Tibial artery (tissue), 4 donors: ENCODE measurements at regions not wholly inside any gene's neighbourhood (a gene's known extent, or its start where the extent isn't known, plus 50 kb on each side); places are given as distances from the start of the nearest gene placed in this dataset.

Experiments used
- DNase-seq, 2 donors: peaks; one replicate each; pipeline ENCODE4 v3.0.0-alpha.2; 2019
- H3K27ac ChIP-seq, 2 donors: fragments of 200-600 bp; sonication (generic) in 1 of 2; 1 replicate in 1 of 2; 2 replicates in 1 of 2; pipeline ENCODE4 v1.5.1; 2018 to 2019; ENCODE audit warnings: mild to moderate bottlenecking in 1 of 2
- H3K27me3 ChIP-seq, 2 donors: fragments of 200-600 bp; sonication (generic) in 1 of 2; one replicate each; pipeline versions ENCODE4 v1.5.1 to v1.6.0; 2016 to 2019
- H3K36me3 ChIP-seq, 3 donors: fragments of 200-600 bp; sonication (generic) in 2 of 3; one replicate each; pipeline ENCODE4 v1.5.1; 2016 to 2019; ENCODE audit warnings: mild to moderate bottlenecking in 2 of 3
- H3K4me1 ChIP-seq, 4 donors: fragments of 200-600 bp; sonication (generic) in 2 of 4; 1 replicate in 3 of 4; 2 replicates in 1 of 4; pipeline ENCODE4 v1.5.1; 2016 to 2019
- H3K4me3 ChIP-seq, 2 donors: fragments of 200-600 bp; sonication (generic) in 1 of 2; 1 replicate in 1 of 2; 2 replicates in 1 of 2; pipeline ENCODE4 v1.5.1; 2018 to 2019; ENCODE audit warnings: mild to moderate bottlenecking in 2 of 2
- H3K9me3 ChIP-seq, 3 donors: fragments of 200-600 bp; sonication (generic) in 1 of 3; one replicate each; pipeline ENCODE4 v1.5.1; 2016 to 2019
- intact Hi-C: fragments of 100-400 bp; cut with DNase I; formaldehyde crosslinking; loops from one replicate; pipeline ENCODE4 v1.15.0; 2023; ENCODE audit warnings: low total_unique reads
- TF ChIP-seq, protein P1 (sequence below), 2 experiments: fragments of 200-600 bp in 1 of 2; fragments of 450-650 bp in 1 of 2; IDR thresholded peaks; one replicate each; pipeline ENCODE4 v1.5.1; 2017 to 2019; ENCODE audit warnings: antibody characterized with exemption in 2 of 2, mild to moderate bottlenecking in 1 of 2, moderate library complexity in 1 of 2

DNA sequence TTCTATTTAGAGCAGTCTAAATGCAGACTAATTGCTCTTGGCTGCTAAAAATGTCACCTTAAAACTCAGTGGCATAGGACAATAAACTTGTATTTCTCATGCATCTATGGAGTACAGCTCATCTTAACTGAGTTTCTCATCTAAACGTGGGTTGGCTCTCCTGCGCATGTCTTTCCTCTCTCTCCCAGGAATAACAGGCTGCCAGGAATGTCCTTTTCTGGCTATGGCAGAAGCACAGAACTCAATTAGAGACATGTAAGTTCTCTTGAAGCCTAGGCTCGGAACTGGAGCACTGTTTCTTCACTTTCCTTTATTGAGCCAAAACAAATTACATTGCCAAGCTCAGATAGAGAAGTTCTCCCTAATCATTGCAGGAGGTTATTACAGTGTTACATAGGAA, 722.3 kb upstream of the FLRT2 start:
- H3K9me3 ChIP-seq = no peaks in the 10 kb centered on the region
- no peaks in the 10 kb centered on the region for H3K27me3 ChIP-seq
- no peaks in the 10 kb centered on the region for H3K36me3 ChIP-seq
- peak in 1 of 2 donors; percentile 53 for DNase-seq
- no peak overlapping the region for H3K4me3 ChIP-seq
- no peak overlapping the region for H3K27ac ChIP-seq
- TF ChIP-seq, protein P1, sequence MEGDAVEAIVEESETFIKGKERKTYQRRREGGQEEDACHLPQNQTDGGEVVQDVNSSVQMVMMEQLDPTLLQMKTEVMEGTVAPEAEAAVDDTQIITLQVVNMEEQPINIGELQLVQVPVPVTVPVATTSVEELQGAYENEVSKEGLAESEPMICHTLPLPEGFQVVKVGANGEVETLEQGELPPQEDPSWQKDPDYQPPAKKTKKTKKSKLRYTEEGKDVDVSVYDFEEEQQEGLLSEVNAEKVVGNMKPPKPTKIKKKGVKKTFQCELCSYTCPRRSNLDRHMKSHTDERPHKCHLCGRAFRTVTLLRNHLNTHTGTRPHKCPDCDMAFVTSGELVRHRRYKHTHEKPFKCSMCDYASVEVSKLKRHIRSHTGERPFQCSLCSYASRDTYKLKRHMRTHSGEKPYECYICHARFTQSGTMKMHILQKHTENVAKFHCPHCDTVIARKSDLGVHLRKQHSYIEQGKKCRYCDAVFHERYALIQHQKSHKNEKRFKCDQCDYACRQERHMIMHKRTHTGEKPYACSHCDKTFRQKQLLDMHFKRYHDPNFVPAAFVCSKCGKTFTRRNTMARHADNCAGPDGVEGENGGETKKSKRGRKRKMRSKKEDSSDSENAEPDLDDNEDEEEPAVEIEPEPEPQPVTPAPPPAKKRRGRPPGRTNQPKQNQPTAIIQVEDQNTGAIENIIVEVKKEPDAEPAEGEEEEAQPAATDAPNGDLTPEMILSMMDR (IDR thresholded peaks at IDR 0.05) = no peak
- no peaks in the 10 kb centered on the region for H3K4me1 ChIP-seq
- intact Hi-C loops = no loop called here

DNA sequence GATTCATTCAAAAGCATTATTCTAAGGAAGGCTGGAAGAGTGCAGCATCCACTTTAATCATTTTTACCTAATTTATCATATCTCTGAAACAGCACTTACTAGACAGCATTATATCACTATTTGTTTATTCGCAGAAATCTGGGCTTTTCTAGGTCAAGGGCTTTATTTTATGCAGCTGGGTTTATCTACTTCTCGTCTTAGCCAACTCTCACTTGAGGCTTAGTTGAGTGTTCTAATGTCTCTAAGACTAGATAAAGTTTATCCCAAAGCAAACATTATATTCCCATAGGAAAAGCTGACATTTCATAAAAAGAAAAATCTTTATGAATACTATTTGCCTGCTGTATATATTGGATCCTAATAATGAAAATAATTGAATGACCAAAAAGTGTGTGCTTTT, 720.8 kb upstream of the FLRT2 start:
- no peak for DNase-seq
- TF ChIP-seq, protein P1 (IDR thresholded peaks at IDR 0.05) = no peak

DNA sequence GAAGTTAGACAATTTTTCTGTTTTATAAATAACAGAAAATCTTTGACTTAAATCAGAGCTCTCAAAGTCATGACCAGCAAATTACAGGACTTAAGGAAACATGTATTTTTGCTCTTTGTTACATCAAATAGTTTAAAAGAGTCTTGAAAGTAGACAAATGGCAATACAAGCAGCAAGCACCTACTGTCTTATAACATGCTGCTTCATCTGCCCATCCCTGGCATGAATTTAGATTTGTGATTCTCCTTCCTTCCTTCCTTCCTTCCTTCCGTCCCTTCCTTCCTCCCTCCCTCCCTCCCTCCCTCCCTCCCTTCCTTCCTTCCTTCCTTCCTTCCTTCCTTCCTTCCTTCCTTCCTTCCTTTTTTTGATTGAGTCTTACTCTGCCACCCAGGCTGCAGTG, 715.6 kb upstream of the FLRT2 start:
- DNase-seq = no peak
- no peak overlapping the region for H3K27ac ChIP-seq
- no peaks in the 10 kb centered on the region for H3K27me3 ChIP-seq

More for the DNA sequence above, 720.8 kb upstream of the FLRT2 start:
- Histone ChIP-seq H3K4me1 (no peaks in the 10 kb centered on the region), H3K4me3 (no peak overlapping the region), H3K9me3 (no peaks in the 10 kb centered on the region), H3K27ac (no peak overlapping the region), H3K27me3 (no peaks in the 10 kb centered on the region), H3K36me3 (no peaks in the 10 kb centered on the region)
- intact Hi-C loops = no loop called here

DNA sequence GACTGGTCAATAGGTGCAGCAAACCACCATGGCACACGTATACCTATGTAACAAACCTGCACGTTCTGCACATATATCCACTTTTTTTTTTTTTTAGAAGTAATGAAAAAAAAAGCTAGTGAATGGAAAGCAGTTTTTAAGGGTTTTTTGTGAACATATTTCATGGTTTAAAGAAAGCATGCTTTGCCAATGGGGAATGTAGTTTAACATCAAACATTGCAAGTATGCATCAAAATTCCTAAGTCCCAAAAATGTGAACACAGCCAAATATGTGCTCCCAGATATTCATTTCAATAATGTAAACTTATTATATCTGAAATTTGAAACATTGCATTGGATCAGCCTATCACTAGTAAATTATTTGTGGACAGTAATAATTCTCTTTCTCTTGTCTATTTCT, 710.4 kb upstream of the FLRT2 start:
- DNase-seq = no peak
- intact Hi-C loops = no loop called here
- Histone ChIP-seq H3K27me3 (no peaks in the 10 kb centered on the region), H3K36me3 (no peaks in the 10 kb centered on the region), H3K9me3 (no peaks in the 10 kb centered on the region), H3K4me3 (no peak overlapping the region), H3K27ac (no peak overlapping the region), H3K4me1 (no peaks in the 10 kb centered on the region)
- TF ChIP-seq, protein P1 (IDR thresholded peaks at IDR 0.05) = no peak

More for the DNA sequence above, 715.6 kb upstream of the FLRT2 start:
- H3K36me3 ChIP-seq = no peaks in the 10 kb centered on the region
- no peaks in the 10 kb centered on the region for H3K4me1 ChIP-seq
- TF ChIP-seq, protein P1 (IDR thresholded peaks at IDR 0.05) = no peak
- no peaks in the 10 kb centered on the region for H3K9me3 ChIP-seq
- no peak overlapping the region for H3K4me3 ChIP-seq
- intact Hi-C loops = no loop called here

GRCh38 chr14:84825481-84826251, 704.3 kb upstream of the FLRT2 start:
- Histone ChIP-seq H3K27ac (no peak overlapping the region), H3K4me1 (no peaks in the 10 kb centered on the region), H3K36me3 (no peaks in the 10 kb centered on the region), H3K27me3 (no peaks in the 10 kb centered on the region), H3K9me3 (no peaks in the 10 kb centered on the region), H3K4me3 (no peak overlapping the region)
- intact Hi-C loops = no loop called here
- DNase-seq = no peak
- TF ChIP-seq, protein P1 (IDR thresholded peaks at IDR 0.05) = no peak
